SK-N-SH (cell line): ENCODE measurements at regions not wholly inside any gene's neighbourhood (a gene's known extent, or its start where the extent isn't known, plus 50 kb on each side); places are given as distances from the start of the nearest gene placed in this dataset.
"Not testable (repeated sequence)": the region's sequence is repeated elsewhere in the genome, so short reads cannot be mapped to it uniquely, and the experiment has no call there.

Source experiments
- CTCF ChIA-PET: fragments of 300-600, 350-600 bp; formaldehyde crosslinking; extraction: SDS; loops from one replicate; lab custom pipeline; 2021; lab: Yijun Ruan, JAX
- POLR2A ChIA-PET: fragments of 350-600 bp; sonication (Branson Sonifier 250); formaldehyde crosslinking; extraction: SDS; loops from one replicate; lab custom pipeline; 2020; ENCODE audit warnings: antibody characterized with exemption, inconsistent platforms; lab: Yijun Ruan, JAX
- DNase-seq: peaks from one replicate; pipeline ENCODE4 v3.0.0; 2012
- H2AFZ ChIP-seq: fragments of 200-600 bp; sonication (generic); 2 replicates; pipeline ENCODE4 v1.8.1; 2016; ENCODE audit warnings: antibody characterized with exemption, mild to moderate bottlenecking, low read depth
- H3F3A ChIP-seq: fragments of 200-600 bp; sonication (generic); replicated peaks from 2 replicates; pipeline ENCODE3; 2016; ENCODE audit warnings: antibody characterized with exemption, mild to moderate bottlenecking; ENCODE audit not compliant: insufficient read depth
- H3K27ac ChIP-seq, 2 experiments: fragments of 200-500 bp in 1 of 2; fragments of 200-600 bp in 1 of 2; sonication (Bioruptor generic) in 1 of 2; sonication (generic), shearing (Covaris generic) in 1 of 2; 2 replicates each; pipeline versions ENCODE4 v1.5.1 to v1.6.1; 2014 to 2016; ENCODE audit warnings: low read depth in 2 of 2, inconsistent platforms in 1 of 2, low read length in 1 of 2, mild to moderate bottlenecking in 1 of 2, mixed read lengths in 1 of 2
- H3K27me3 ChIP-seq: fragments of 200-600 bp; sonication (generic), shearing (Covaris generic); 2 replicates; pipeline ENCODE4 v1.6.1; 2016; ENCODE audit warnings: mixed run types; ENCODE audit not compliant: insufficient read depth
- H3K36me3 ChIP-seq, 2 experiments: fragments of 200-500 bp in 1 of 2; fragments of 200-600 bp in 1 of 2; sonication (Bioruptor generic) in 1 of 2; sonication (generic) in 1 of 2; replicated peaks in 1 of 2; 2 replicates each; pipeline versions ENCODE3 to v1.5.1; 2014 to 2016; ENCODE audit warnings: low read length in 1 of 2, mild to moderate bottlenecking in 1 of 2; ENCODE audit not compliant: insufficient read depth in 2 of 2, control insufficient read depth in 1 of 2
- H3K4me1 ChIP-seq, 2 experiments: fragments of 200-500 bp in 1 of 2; fragments of 200-600 bp in 1 of 2; sonication (Bioruptor generic) in 1 of 2; sonication (generic), shearing (Covaris generic) in 1 of 2; 2 replicates each; pipeline versions ENCODE4 v1.5.1 to v1.6.1; 2014 to 2016; ENCODE audit warnings: low read depth in 1 of 2, low read length in 1 of 2, mixed run types in 1 of 2; ENCODE audit not compliant: insufficient read depth in 2 of 2, control insufficient read depth in 1 of 2
- H3K4me2 ChIP-seq: fragments of 200-600 bp; sonication (generic), shearing (Covaris generic); 2 replicates; pipeline ENCODE4 v1.6.1; 2017; ENCODE audit warnings: mixed run types
- H3K4me3 ChIP-seq, 2 experiments: fragments of 200-500 bp in 1 of 2; fragments of 200-600 bp in 1 of 2; sonication (Bioruptor generic) in 1 of 2; sonication (generic), shearing (Covaris generic) in 1 of 2; 2 replicates each; pipeline versions ENCODE4 v1.5.1 to v1.8.1; 2014 to 2016; ENCODE audit warnings: low read depth in 2 of 2, inconsistent platforms in 1 of 2, low read length in 1 of 2, mild to moderate bottlenecking in 1 of 2, mixed read lengths in 1 of 2, moderate library complexity in 1 of 2
- H3K79me2 ChIP-seq: fragments of 200-600 bp; sonication (generic); 2 replicates; pipeline ENCODE4 v1.8.1; 2017; ENCODE audit warnings: mild to moderate bottlenecking; ENCODE audit not compliant: insufficient read depth
- H3K9ac ChIP-seq: fragments of 200-600 bp; sonication (generic); 2 replicates; pipeline ENCODE4 v1.6.1; 2017; ENCODE audit warnings: mixed run types
- H3K9me2 ChIP-seq: fragments of 200-600 bp; sonication (generic); 2 replicates; pipeline ENCODE4 v1.6.1; 2017; ENCODE audit warnings: mixed run types
- H3K9me3 ChIP-seq: fragments of 200-600 bp; sonication (generic); 2 replicates; pipeline ENCODE4 v1.6.1; 2017; ENCODE audit warnings: mixed run types, mild to moderate bottlenecking, moderate library complexity
- H4K20me1 ChIP-seq: fragments of 200-600 bp; sonication (generic); 2 replicates; pipeline ENCODE4 v1.6.1; 2017; ENCODE audit warnings: mild to moderate bottlenecking, mixed run types; ENCODE audit not compliant: insufficient read depth
- FOXM1 ChIP-seq: IDR thresholded peaks from 2 replicates; pipeline ENCODE4 v1.4.0; 2012; ENCODE audit warnings: low read depth, mild to moderate bottlenecking
- GABPA ChIP-seq: IDR thresholded peaks from 2 replicates; pipeline ENCODE4 v1.4.0; 2012; ENCODE audit warnings: low read depth, mild to moderate bottlenecking
- JUND ChIP-seq: IDR thresholded peaks from 2 replicates; pipeline ENCODE4 v1.4.0; 2012
- MEF2A ChIP-seq: IDR thresholded peaks from 2 replicates; pipeline ENCODE4 v1.4.0; 2012; ENCODE audit warnings: low read depth, borderline replicate concordance
- MXI1 ChIP-seq: IDR thresholded peaks from 2 replicates; pipeline ENCODE4 v1.6.1; 2012; ENCODE audit warnings: mild to moderate bottlenecking, low read depth, low read length, improper control_type of control experiment
- RAD21 ChIP-seq: IDR thresholded peaks from 2 replicates; pipeline ENCODE4 v1.6.1; 2012; ENCODE audit warnings: mild to moderate bottlenecking, low read length
- USF1 ChIP-seq: IDR thresholded peaks from 2 replicates; pipeline ENCODE4 v1.4.0; 2012; ENCODE audit warnings: low read depth, borderline replicate concordance
- USF2 ChIP-seq: fragments of 150-350 bp; IDR thresholded peaks from 2 replicates; pipeline ENCODE4 v1.6.1; 2017; ENCODE audit warnings: antibody characterized with exemption, low read length, low read depth, borderline replicate concordance
- YY1 ChIP-seq: IDR thresholded peaks from 2 replicates; pipeline ENCODE4 v1.4.0; 2012; ENCODE audit warnings: low read depth, mild to moderate bottlenecking
- WGBS: methylation state at CpG from one replicate; pipeline ENCODE4 v1.1.6; 2017; ENCODE audit warnings: low lambda C conversion rate; 5-methylcytosine and 5-hydroxymethylcytosine counted together

- Histone ChIP-seq H2AFZ (no peak overlapping the region), H3K9me2 (no peaks in the 10 kb centered on the region), H3K4me2 (no peak overlapping the region), H3K4me1 (peaks cover 0 to 55% of the 10 kb centered on the region in 2 experiments; a peak in 2 of 4 replicates), H3F3A (no peaks in the 10 kb centered on the region), H3K27me3 (no peaks in the 10 kb centered on the region), H3K79me2 (no peaks in the 10 kb centered on the region), H4K20me1 (no peaks in the 10 kb centered on the region), H3K9me3 (no peaks in the 10 kb centered on the region), H3K4me3 (no peak overlapping the region), H3K27ac (peak overlapping the region in 1 of 2 experiments; percentile 93; a peak in 2 of 4 replicates), H3K36me3 (no peaks in the 10 kb centered on the region), H3K9ac (no peak overlapping the region)
- WGBS = 18% methylated on average over 2 of the region's 10 CpGs
- CTCF ChIA-PET = interaction anchor here (1.0 to 2.1 kb wide), 5 partner anchors 8 to 442 kb away, joined by 3 to 18 read pairs (median 4); no protein-coding TSS in a partner anchor
- POLR2A ChIA-PET = interaction anchor here (0.6 kb wide), 1 partner anchor 452 kb away, joined by 3 read pairs; no protein-coding TSS in a partner anchor
- peak; percentile 59 for DNase-seq
- no peak for TF ChIP-seq MEF2A
- TF ChIP-seq MXI1 = no peak
- TF ChIP-seq USF2 = no peak
- TF ChIP-seq USF1 = no peak
- TF ChIP-seq YY1 = no peak
- no peak for TF ChIP-seq JUND
- TF ChIP-seq RAD21 = no peak
- no peak for TF ChIP-seq GABPA
- TF ChIP-seq FOXM1 = no peak
These were observed 446.0 kb downstream of the PTPRU start for GRCh38 chr1:29682171-29682918.

- POLR2A ChIA-PET, CTCF ChIA-PET: not testable (repeated sequence)
- WGBS = 75% methylated on average over 6 of the region's 6 CpGs
These were observed 445.1 kb downstream of the PTPRU start for GRCh38 chr1:29681416-29681815.

More at GRCh38 chr1:29681416-29681815, 445.1 kb downstream of the PTPRU start:
- not testable (repeated sequence) for H3K4me2 ChIP-seq, H3K9me3 ChIP-seq, H3K9ac ChIP-seq, H4K20me1 ChIP-seq, H3K27me3 ChIP-seq, H2AFZ ChIP-seq, H3K36me3 ChIP-seq, H3K79me2 ChIP-seq, H3K4me3 ChIP-seq, H3K27ac ChIP-seq, H3F3A ChIP-seq, H3K9me2 ChIP-seq
- H3K4me1 ChIP-seq = peaks cover 0 to 46% of the 10 kb centered on the region in 2 experiments; a peak in 2 of 4 replicates
- DNase-seq = peak; percentile 7
